HepG2 (cell line): ENCODE measurements at regions not wholly inside any gene's neighbourhood (a gene's known extent, or its start where the extent isn't known, plus 50 kb on each side); places are given as distances from the start of the nearest gene placed in this dataset.

ENCODE experiments used
- ATAC-seq: fragments of 200-7000 bp; cut with Tn5 transposase; 3 replicates; pipeline ENCODE4 v1.9.1; 2020; ENCODE audit warnings: mild to moderate bottlenecking, moderate library complexity
- BruUV-seq: library from RNA; stranded (reverse); fragments of 400-500 nt; replicated peaks from 2 replicates; lab custom pipeline; 2021; lab: Mats Ljungman, UMichigan
- CTCF ChIA-PET: fragments of 300-600 bp; formaldehyde crosslinking; extraction: SDS; loops from one replicate; lab custom pipeline; 2021; ENCODE audit warnings: low total read pairs, inconsistent platforms, low intra/inter-chr PET ratio; lab: Yijun Ruan, JAX
- POLR2A ChIA-PET: fragments of 350-600 bp; sonication (Branson Sonifier 250); formaldehyde crosslinking; loops from one replicate; lab custom pipeline; 2020; ENCODE audit warnings: antibody characterized with exemption, inconsistent platforms; lab: Yijun Ruan, JAX
- DNase-seq: peaks from one replicate; pipeline ENCODE4 v3.0.0-alpha.2; 2015; ENCODE audit warnings: low spot score
- FAIRE-seq: peaks from 3 replicates; lab custom pipeline; 2011; peaks lifted over from hg19 to GRCh38; lab: Jason Lieb, UNC
- H2AFZ ChIP-seq: one replicate; pipeline ENCODE4 v1.6.1; 2011; ENCODE audit warnings: low read length, inconsistent platforms
- H3K27ac ChIP-seq: fragments of 300-600 bp; 3 replicates; pipeline ENCODE4 v1.8.0; 2011; ENCODE audit warnings: mixed run types, mild to moderate bottlenecking, mixed read lengths, low read length, inconsistent platforms; ENCODE audit not compliant: insufficient read depth; ENCODE audit errors: extremely low read length
- H3K27me3 ChIP-seq, 2 experiments: fragments of 200-600 bp in 1 of 2; 2 replicates in 1 of 2; 3 replicates in 1 of 2; pipeline versions ENCODE4 v1.6.0 to v1.8.0; 2011; ENCODE audit warnings: low read length in 2 of 2, mild to moderate bottlenecking in 2 of 2, moderate library complexity in 2 of 2, inconsistent platforms in 1 of 2; ENCODE audit not compliant: insufficient read depth in 2 of 2, control insufficient read depth in 1 of 2
- H3K36me3 ChIP-seq, 2 experiments: fragments of 200-600 bp in 1 of 2; replicated peaks in 1 of 2; 2 replicates in 1 of 2; 3 replicates in 1 of 2; pipeline versions ENCODE4 v1.5.1 to v1.8.0; 2011; ENCODE audit warnings: low read length in 2 of 2, inconsistent platforms in 1 of 2; ENCODE audit not compliant: insufficient read depth in 2 of 2, control insufficient read depth in 1 of 2
- H3K4me1 ChIP-seq: 2 replicates; pipeline ENCODE4 v1.5.1; 2012; ENCODE audit warnings: low read length, inconsistent platforms; ENCODE audit not compliant: insufficient read depth
- H3K4me2 ChIP-seq: 2 replicates; pipeline ENCODE4 v1.6.0; 2011; ENCODE audit warnings: low read depth, low read length, inconsistent platforms
- H3K4me3 ChIP-seq, 3 experiments: fragments of 200-600 bp in 1 of 3; sonication (generic), shearing (Covaris generic) in 1 of 3; replicated peaks in 1 of 3; 2 replicates each; pipeline ENCODE4 v1.5.1; 2011 to 2016; ENCODE audit warnings: low read length in 3 of 3, inconsistent platforms in 2 of 3, low read depth in 2 of 3, mild to moderate bottlenecking in 2 of 3, control low read depth in 1 of 3, mixed read lengths in 1 of 3; ENCODE audit not compliant: insufficient read depth in 1 of 3
- H3K79me2 ChIP-seq: one replicate; pipeline ENCODE4 v1.6.1; 2011; ENCODE audit warnings: low read length, inconsistent platforms; ENCODE audit not compliant: insufficient read depth
- H3K9ac ChIP-seq: 2 replicates; pipeline ENCODE4 v1.6.0; 2011; ENCODE audit warnings: mild to moderate bottlenecking, low read depth, low read length, inconsistent platforms; ENCODE audit not compliant: insufficient read depth
- H3K9me3 ChIP-seq: 2 replicates; pipeline ENCODE4 v1.5.1; 2012; ENCODE audit warnings: mild to moderate bottlenecking, low read length
- H4K20me1 ChIP-seq: 2 replicates; pipeline ENCODE4 v1.6.0; 2011; ENCODE audit warnings: inconsistent platforms, mild to moderate bottlenecking, low read length, moderate library complexity; ENCODE audit not compliant: insufficient read depth
- BRCA1 ChIP-seq: sonication (generic); formaldehyde crosslinking; IDR thresholded peaks from 2 replicates; pipeline ENCODE4 v1.4.0; 2020; ENCODE audit warnings: missing genetic modification reagents
- CC2D1A ChIP-seq: sonication (generic); formaldehyde crosslinking; IDR thresholded peaks from 2 replicates; pipeline ENCODE4 v1.8.1; 2023; ENCODE audit warnings: mild to moderate bottlenecking, missing genetic modification reagents
- FUBP1 ChIP-seq: sonication (generic); formaldehyde crosslinking; IDR thresholded peaks from 2 replicates; pipeline ENCODE4 v1.5.1; 2020; ENCODE audit warnings: missing genetic modification reagents, mild to moderate bottlenecking, borderline replicate concordance
- GTF3A ChIP-seq: sonication (generic); formaldehyde crosslinking; conservative IDR thresholded peaks from 2 replicates; pipeline ENCODE4 v1.4.0; 2020; ENCODE audit warnings: mild to moderate bottlenecking, missing genetic modification reagents
- TMF1 ChIP-seq: sonication (generic); formaldehyde crosslinking; IDR thresholded peaks from 2 replicates; pipeline ENCODE4 v1.8.1; 2022; ENCODE audit warnings: low read depth, missing genetic modification reagents
- TP53 ChIP-seq: sonication (generic); formaldehyde crosslinking; conservative IDR thresholded peaks from 2 replicates; pipeline ENCODE4 v1.4.0; 2020; ENCODE audit warnings: missing genetic modification reagents
- U2AF2 ChIP-seq: fragments of 200-400 bp; formaldehyde crosslinking; IDR thresholded peaks from 2 replicates; pipeline ENCODE4 v1.6.1; 2017; ENCODE audit warnings: low read depth, mild to moderate bottlenecking, low read length
- ZNF350 ChIP-seq: sonication (generic); formaldehyde crosslinking; IDR thresholded peaks from 2 replicates; pipeline ENCODE4 v1.4.0; 2020; ENCODE audit warnings: mild to moderate bottlenecking, low read depth, missing genetic modification reagents, borderline replicate concordance
- ZNF678 ChIP-seq: sonication (generic); formaldehyde crosslinking; IDR thresholded peaks from 2 replicates; pipeline ENCODE4 v1.4.0; 2020; ENCODE audit warnings: mild to moderate bottlenecking, missing genetic modification reagents
- ZNF773 ChIP-seq: sonication (generic); formaldehyde crosslinking; IDR thresholded peaks from 2 replicates; pipeline ENCODE4 v1.4.0; 2020; ENCODE audit warnings: missing genetic modification reagents, borderline replicate concordance
- ZSCAN12 ChIP-seq: sonication (generic); formaldehyde crosslinking; IDR thresholded peaks from 2 replicates; pipeline ENCODE4 v1.9.0; 2021; ENCODE audit warnings: mild to moderate bottlenecking, missing genetic modification reagents
- WGBS: methylation state at CpG from one replicate; pipeline ENCODE4 v1.1.6; 2017; ENCODE audit warnings: low lambda C conversion rate; 5-methylcytosine and 5-hydroxymethylcytosine counted together
- in situ Hi-C: cut with HindIII; loops from 2 replicates; pipeline ENCODE4 v1.10.0; 2017; ENCODE audit warnings: low pct_unique_long_range_greater_than_20kb; ENCODE audit not compliant: extremely low pct_ligation_motif_present
- intact Hi-C: fragments of 100-400 bp; cut with micrococcal nuclease; formaldehyde crosslinking; loops from one replicate; pipeline ENCODE4 v1.10.0; 2022; ENCODE audit not compliant: unreplicated experiment
- TF ChIP-seq, protein P1 (sequence below): sonication (generic); formaldehyde crosslinking; IDR thresholded peaks from 2 replicates; pipeline ENCODE4 v1.8.1; 2023; ENCODE audit warnings: missing genetic modification reagents, mild to moderate bottlenecking, borderline replicate concordance
- TF ChIP-seq, protein P2 (sequence below): sonication (generic); formaldehyde crosslinking; IDR thresholded peaks from 2 replicates; pipeline ENCODE4 v1.8.1; 2023; ENCODE audit warnings: mild to moderate bottlenecking, moderate library complexity, missing genetic modification reagents
- TF ChIP-seq, protein P3 (sequence below): sonication (generic); formaldehyde crosslinking; IDR thresholded peaks from 2 replicates; pipeline ENCODE4 v1.5.1; 2020; ENCODE audit warnings: missing genetic modification reagents, mild to moderate bottlenecking, borderline replicate concordance

DNA sequence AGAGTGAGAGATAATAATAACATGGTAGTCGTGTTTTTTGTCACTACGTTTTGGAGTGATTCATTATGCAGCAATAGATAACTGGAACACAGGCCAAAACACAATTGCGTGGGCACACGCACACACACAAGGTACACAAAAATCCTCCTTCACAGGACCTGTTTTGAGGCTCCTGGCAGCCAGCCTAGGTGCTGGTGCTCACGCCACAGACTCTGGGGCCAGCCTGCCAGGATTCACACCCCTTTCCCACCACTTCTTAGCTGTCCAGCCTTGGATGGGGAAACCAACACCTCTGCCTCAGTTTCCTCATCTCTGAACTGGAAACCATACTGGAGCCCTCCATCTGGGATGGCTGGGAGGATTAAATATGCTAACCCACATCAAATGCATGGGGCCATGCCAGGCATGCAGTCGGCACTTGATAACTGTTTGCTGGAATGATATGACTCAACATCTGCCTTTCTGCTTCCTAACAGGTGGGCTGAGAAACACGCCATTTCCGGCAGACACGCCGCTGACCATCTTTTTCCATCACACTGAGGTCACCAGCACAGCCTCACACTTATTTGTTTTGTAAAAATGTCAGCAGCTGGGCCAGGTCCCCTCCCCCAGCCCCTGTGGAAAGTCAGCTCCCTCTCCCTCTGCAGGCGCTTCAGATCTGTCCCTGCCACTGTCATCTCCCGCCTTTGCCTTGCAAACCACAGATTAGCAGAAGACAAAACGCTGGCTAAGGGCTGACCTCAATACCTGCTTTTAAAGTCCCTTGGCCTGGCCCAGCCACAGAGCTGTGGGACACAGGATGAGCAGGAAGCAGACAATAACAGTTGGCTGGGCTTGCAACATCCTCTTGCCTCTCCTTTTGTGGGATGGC is 237.5 kb downstream of the BCOR start:
- no peak for TF ChIP-seq TP53 (CRISPR knock-in tag)
- TF ChIP-seq ZNF350 (CRISPR knock-in tag), result no peak
- no peak for TF ChIP-seq ZSCAN12 (CRISPR knock-in tag)
- TF ChIP-seq ZNF678 (CRISPR knock-in tag), result no peak
- TF ChIP-seq, protein P1, sequence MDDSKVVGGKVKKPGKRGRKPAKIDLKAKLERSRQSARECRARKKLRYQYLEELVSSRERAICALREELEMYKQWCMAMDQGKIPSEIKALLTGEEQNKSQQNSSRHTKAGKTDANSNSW (CRISPR knock-in tag), result no peak
- TF ChIP-seq U2AF2, result no peak
- TF ChIP-seq TMF1, result no peak
- no peak for TF ChIP-seq ZNF773
- TF ChIP-seq BRCA1 (CRISPR knock-in tag), result no peak
- TF ChIP-seq, protein P2, sequence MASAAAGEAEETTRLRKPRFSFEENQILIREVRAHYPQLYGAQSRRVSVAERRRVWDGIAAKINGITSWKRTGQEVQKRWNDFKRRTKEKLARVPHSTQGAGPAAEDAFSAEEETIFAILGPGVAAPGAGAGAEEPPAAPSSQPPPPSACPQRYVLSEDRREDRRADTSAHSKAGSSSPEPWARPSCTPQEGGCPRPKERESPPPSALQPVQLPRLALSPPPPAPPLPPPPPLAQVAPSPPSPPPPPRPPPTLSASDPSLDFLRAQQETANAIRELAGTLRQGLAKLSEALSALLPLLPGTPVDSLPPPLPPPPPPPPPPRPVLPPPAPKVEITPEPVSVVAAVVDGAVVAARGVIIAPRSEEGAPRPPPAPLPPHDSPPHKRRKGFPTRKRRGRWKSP (CRISPR knock-in tag), result no peak
- TF ChIP-seq, protein P3, sequence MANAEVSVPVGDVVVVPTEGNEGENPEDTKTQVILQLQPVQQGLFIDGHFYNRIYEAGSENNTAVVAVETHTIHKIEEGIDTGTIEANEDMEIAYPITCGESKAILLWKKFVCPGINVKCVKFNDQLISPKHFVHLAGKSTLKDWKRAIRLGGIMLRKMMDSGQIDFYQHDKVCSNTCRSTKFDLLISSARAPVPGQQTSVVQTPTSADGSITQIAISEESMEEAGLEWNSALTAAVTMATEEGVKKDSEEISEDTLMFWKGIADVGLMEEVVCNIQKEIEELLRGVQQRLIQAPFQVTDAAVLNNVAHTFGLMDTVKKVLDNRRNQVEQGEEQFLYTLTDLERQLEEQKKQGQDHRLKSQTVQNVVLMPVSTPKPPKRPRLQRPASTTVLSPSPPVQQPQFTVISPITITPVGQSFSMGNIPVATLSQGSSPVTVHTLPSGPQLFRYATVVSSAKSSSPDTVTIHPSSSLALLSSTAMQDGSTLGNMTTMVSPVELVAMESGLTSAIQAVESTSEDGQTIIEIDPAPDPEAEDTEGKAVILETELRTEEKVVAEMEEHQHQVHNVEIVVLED (CRISPR knock-in tag), result no peak
- TF ChIP-seq CC2D1A (CRISPR knock-in tag), result no peak
- no peak for TF ChIP-seq FUBP1 (CRISPR knock-in tag)
- no peak for TF ChIP-seq GTF3A (CRISPR knock-in tag)
- H3K27ac ChIP-seq, result no peak overlapping the region
- 24% methylated on average over 3 of the region's 13 CpGs for WGBS
- no peaks in the 10 kb centered on the region for H3K36me3 ChIP-seq
- no peak overlapping the region for H3K9ac ChIP-seq
- intact Hi-C loops, result no loop called here
- no peak overlapping the region for H2AFZ ChIP-seq
- DNase-seq, result no peak
- H3K4me1 ChIP-seq, result no peaks in the 10 kb centered on the region
- no peak for ATAC-seq
- CTCF ChIA-PET, result no interaction called here
- no peak overlapping the region for H3K4me3 ChIP-seq
- H3K27me3 ChIP-seq, result peaks cover 0 to 2% of the 10 kb centered on the region in 2 experiments; a peak in 1 of 5 replicates
- BruUV-seq, result no TSS peak
- no peaks in the 10 kb centered on the region for H4K20me1 ChIP-seq
- H3K9me3 ChIP-seq, result no peaks in the 10 kb centered on the region
- POLR2A ChIA-PET, result no interaction called here
- H3K79me2 ChIP-seq, result no peaks in the 10 kb centered on the region
- no peak overlapping the region for H3K4me2 ChIP-seq
- FAIRE-seq, result no peak
- in situ Hi-C loops, result no loop called here
